ENCODE measurements at regions not wholly inside any gene's neighbourhood (a gene's known extent, or its start where the extent isn't known, plus 50 kb on each side); places are given as distances from the start of the nearest gene placed in this dataset.

DNA sequence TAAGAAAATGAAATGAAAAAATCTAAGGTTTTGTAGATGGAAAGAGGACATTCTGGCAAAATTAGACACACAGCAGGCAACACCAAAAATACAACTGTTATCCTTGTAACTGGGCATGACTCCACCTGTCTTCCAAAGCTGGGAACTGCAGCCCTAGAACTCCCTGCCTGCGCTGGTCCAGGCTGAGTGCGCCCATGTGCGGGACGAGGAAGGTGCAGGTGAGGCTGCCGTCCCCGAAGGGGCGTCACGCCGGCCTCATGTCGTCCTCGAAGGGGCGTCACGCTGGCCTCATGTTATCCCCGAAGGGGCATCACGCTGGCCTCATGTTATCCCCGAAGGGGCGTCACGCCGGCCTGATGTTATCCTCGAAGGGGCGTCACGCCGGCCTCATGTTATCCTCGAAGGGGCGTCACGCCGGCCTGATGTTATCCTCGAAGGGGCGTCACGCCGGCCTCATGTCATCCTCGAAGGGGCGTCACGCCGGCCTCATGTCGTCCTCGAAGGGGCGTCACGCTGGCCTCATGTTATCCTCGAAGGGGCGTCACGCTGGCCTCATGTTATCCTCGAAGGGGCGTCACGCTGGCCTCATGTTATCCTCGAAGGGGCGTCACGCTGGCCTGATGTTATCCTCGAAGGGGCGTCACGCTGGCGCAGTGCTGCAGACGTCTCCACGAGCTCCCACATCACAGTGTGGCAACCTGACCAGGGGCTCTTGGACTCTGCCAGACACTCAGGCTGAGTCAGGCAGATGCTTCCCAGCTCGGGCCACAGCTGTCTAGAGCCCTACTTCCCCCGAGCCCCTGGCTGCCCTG, 100.3 kb upstream of the SALL3 start:
- peak; percentile 14 for DNase-seq (ENCODE audit: low spot score)

DNA sequence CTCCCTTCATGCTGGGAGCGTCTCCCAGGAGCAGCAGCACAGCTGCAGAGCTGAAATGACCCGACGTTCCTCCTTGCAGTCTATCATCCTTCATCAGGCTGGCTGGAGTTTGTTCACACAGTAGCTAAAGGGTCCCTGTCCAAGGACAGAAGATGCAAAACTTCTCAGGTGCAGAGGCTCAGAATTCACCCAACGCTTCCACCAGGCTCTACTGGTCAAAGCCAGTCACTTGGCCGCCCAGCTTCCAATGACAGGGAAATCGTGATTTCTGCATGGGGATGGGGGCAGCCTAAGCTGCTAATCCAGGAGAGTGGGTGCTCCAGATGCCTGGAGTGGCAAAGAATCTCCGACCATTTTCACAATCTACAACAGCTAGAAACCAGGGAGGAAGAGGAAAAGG, 97.0 kb upstream of the SALL3 start:
- no peak for DNase-seq (ENCODE audit: low spot score)

DNA sequence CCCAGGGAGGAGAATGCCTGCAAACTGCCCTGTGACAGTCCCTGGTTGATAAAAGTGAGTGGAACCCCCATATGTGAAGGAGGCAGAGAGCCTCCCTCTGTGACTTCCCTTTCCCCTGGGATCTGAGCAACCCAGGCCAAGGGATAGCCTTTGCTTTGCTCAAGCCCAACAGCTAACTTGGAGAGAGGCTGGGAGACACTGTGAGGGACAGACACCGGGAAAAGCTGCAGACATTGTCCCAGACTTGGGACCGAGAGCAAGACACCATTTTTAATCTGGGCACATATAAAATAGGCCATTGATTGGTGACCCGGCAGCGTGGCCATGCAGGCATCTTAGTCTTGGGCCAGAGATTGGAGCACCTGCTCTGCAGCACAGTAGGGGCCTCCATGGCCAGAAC, 96.1 kb upstream of the SALL3 start:
- DNase-seq (ENCODE audit: low spot score), result no peak

DNA sequence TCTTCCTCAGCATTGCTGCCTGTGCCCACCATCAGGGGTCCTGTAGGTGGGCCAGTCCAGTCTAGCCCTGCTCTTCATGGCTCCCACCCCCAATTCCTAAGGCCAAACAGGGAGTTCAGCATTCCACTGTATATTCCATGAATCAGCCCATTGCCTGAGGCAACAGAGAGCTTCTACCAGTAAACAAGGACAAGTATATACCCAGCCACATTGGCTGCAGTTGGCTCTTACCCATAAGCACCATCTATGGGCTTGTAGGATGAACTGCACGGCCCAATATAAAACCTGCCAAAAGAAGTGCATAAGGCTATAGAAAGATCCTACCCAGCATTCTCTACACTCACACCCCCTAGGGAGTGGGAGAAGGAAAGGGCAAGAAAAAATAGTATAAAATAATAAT, 95.1 kb upstream of the SALL3 start:
- DNase-seq (ENCODE audit: low spot score), result peak; percentile 23

DNA sequence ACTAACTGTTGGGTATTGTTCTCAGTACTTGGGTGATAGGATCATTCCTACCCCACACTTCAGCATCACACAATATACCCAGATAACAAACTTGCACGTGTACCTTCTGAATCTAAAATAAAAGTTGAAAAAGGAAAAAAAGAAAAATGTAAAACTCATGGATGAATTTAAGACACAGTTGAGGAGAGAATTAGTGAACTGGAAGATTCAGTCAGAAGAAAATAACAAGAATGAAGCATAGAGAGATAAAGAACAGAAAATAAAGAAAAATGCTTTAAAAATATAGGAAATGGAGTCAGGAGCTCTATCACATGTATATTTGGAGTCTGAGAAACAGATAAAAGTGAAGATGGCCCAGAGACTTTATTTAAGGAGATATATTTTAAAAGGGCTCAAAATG, 90.4 kb upstream of the SALL3 start:
- DNase-seq (ENCODE audit: low spot score), result no peak

DNA sequence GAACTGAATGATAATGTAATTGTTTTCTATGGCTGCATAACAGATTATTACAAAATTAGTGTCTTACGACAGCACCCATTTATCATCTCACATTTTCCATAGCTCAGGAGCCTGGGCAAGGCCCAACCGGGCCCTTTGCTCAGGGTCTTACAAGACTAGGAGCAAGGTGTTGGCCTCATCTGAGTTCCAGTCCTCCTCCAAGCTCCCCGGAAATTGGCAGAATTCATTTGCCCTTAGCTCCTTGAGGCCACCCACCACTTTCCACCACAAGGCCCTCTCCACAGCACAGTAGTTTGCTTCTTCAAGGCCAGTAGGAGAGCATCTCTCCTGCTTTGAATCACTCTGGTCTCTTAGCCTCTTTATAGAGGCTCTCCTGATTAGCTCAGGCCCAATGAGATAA, 89.2 kb upstream of the SALL3 start:
- DNase-seq (ENCODE audit: low spot score), result no peak

DNA sequence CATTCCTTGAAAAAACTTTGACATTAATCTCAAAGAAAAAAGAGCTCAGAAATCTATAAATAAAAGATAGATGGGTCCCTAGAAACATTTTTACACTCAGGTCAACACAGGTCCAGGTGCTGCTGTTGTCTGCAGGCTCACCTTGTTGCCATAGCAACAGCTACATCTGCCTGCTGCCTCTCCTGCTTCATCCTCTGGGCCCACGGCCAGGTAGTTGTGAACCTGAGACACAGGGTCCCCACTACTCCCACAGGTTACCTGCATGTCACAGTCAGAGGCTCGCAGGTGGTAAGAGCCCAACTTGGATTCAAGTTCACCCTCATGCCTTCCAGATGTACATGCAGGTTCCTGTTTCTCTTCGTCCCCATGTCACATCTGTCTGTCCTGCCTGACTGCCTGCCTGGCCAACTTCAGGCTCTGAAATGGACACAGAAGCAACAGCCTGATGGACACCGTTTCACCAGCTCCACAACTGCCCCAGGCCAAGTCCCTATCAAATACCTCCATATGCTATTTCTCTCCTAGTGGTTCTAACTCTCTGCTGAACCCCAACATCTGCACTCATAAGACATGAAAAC, 88.3 kb upstream of the SALL3 start:
- DNase-seq (ENCODE audit: low spot score), result no peak

DNA sequence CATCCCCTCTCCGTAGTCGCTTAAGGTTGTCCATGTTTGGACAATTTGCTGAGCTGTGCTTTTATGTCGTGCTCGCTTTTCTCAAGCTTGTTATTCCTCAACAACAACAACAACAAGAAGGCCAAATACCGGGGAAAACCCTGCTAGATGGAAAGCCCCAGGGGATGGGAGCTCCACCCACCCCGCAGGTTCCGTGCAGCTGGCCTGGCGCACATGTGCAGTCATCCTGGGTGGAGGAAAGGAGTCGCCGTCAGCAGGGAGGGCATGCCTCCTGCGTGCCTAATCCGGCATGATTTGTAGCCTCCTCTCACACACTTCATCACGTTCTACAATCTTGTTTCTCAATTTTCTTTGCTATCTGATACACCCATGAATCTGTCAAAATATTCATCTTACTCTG, 87.4 kb upstream of the SALL3 start:
- no peak for DNase-seq (ENCODE audit: low spot score)

DNA sequence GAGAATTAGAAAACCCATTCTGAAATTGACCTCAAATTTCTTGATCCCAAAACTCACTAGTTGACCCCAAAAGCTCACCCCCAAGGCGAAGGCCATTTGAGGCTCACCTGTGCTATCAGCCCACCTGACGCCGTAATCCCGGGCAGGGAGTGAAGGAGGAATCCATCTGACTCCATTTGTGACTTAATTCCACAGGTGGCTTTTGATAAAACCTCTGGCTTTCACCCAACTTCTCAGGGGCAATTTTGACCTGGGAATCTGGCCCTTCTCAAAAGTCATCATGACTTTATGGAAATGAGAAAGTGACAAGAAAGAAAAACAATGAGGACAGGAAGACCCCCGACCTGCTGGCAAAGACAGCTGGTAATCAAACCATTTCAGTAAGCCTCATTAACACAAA, 86.9 kb upstream of the SALL3 start:
- DNase-seq (ENCODE audit: low spot score), result no peak

DNA sequence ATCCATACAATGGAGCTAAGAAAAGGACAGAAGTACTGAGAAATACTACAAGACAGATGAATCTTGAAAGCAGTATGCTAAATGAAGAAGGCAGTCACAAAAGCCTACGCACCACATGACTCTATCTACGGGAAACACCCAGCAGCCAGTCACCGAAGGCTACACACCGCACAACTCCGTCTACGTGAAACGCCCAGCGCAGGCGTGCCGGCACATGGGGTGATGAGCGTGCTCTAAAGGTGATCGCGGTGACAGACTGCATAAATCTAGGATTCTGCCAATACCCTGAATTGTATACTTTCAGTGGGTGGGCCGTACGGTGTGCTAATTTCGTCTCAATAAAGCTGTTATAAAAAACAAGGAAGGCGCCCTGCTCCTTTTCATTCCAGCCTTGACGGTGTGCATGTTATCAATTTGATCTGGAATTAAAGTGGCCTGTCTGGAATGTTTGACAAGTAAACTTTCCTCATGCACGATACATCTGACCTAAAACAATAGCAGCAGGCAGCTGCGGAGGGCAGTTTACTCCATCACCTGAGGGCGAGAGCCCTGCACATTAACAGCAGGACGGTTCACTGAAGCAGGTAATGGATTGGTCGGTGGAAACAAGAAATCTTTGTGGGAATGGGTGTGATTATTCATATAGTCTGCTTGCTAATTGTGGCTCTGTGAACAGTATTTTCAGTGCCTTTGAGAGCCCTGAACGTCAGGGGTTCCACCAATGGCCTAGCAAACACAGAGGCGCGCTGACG, 86.2 kb upstream of the SALL3 start:
- DNase-seq (ENCODE audit: low spot score), result no peak

DNA sequence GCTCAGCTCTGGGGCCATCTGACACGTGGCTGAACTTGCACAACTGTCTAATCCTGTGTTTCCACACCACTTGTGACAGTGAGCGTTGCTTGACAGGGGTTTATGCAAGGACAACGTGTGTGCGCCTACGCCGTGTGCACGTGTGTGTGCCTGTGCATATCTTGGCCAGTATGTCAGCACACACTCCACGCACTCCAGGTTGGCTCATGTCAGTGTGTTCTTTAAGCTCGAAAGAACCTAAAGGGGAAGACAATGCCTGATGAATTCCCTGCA, 85.6 kb upstream of the SALL3 start:
- DNase-seq (ENCODE audit: low spot score), result no peak

DNA sequence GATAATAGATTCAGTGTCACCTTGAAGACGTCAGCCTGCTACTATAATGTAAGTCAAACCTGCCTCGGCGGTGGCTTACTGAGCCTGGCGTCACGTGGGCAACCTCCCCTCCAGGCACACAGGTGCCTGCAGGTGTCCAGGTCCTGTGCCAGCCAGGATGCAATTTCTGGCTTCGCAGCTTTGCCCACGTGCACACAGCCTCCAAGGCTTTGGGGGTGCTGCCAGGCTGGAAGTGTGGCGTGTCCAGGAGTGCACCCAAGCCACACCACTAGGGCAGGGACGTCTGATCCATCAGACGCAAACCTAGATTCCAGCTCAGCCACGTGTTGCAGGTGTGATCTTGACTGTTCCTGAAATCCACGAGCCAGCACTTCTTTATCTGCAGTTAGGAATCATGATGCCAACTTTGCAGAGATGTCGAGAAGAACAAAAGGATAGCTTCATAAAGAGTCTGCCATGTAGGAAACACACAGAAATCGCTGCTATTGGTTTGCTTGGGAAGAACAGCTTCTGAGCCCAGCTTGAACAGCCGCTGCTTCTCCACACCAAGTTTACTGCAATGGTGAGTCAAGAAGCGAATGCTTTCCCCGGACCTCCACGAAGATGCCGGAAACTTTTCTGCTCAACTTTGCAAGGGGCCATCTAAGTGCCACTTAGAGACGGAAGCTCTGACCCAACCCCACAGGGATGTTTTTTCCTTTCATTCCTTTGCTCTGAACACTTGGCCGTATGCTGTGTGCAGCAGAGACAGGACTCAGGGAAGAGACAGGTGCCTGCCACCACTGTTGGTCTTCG, 84.2 kb upstream of the SALL3 start:
- DNase-seq (ENCODE audit: low spot score), result no peak

DNA sequence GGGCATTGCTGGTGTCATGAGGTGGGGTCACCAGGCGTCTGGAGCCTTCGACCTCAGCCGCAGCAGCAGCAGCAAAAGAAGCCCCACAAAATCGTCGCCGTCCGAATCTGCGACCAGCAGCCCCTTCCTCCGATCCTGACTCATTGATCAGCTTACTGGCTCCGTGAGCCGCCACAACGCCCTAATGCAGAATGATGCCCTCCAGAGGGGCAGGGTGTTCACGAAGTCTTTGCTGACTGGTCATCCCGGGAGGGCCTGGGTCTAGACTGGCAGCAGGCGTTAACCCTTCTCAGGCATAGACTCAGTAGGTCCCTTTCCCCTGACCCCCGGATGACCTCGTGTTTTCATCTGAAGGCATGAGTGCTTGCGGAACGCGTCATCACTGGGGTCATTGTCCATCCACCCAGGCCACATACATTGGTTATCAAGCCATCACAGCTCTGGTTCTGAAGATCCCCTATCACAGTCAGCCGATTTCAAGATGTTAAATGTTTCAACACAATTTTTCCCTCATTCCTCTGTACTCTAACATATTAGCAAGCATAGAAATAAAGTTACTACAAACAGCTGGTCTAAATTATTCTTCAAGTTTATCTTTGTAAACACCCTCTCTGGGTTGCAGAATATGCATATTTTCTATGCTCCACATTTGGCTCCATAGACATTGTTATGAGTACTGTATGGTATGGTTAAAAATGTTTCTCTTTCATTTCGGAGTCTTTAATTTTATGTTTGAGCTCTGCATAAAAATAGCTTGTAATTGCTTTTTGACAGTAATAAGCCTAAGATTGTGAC, 83.3 kb upstream of the SALL3 start:
- no peak for DNase-seq (ENCODE audit: low spot score)

DNA sequence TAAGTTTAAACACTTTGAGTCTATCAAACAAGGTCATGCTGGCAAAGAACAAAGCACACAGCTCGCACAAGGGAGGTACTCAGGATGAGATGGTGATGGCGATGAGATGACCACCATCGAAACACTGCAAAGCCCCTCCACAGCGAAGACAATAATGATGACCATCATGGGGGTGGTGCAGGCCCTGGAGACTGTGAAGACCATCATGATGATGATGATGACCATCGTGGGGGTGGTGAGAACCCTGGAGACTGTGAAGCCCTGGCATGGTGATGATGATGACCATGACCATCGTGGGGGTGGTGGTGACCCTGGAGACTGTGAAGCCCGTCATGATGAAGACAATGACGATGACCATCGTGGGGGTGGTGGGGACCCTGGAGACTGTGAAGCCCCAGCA, 81.6 kb upstream of the SALL3 start:
- DNase-seq (ENCODE audit: low spot score), result no peak

DNA sequence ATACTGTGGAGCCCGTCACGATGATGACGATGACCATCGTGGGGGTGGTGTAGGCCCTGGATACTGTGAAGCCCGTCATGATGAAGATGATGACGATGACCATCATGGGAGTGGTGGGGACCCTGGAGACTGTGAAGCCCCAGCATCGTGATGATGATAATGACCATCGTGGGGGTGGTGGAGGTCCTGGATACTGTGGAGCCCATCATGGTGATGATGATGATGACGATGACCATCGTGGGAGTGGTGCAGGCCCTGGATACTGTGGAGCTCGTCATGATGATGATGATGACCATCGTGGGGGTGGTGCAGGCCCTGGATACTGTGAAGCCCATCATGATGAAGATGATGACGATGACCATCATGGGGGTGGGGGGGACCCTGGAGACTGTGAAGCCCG, 81.0 kb upstream of the SALL3 start:
- DNase-seq (ENCODE audit: low spot score), result no peak

DNA sequence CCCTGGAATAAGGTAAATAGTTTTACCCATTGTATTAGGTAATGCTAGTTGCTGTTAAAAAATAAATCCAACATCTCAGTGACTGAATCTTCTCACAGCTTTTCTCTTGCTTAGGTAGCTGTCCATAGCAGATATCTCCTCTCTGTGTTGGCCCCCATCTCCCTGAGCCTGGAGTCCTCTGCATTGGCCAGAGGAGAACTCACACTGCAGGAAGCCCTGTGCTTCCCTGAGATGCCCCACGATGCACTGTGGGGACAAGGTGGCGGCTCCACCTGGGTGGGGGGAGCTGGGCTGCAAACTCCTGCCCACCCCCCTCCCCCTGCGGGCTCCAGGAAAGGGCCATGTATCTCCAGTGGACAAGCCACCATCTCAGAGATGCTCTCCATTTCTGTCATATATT, 80.4 kb upstream of the SALL3 start:
- DNase-seq (ENCODE audit: low spot score), result no peak

DNA sequence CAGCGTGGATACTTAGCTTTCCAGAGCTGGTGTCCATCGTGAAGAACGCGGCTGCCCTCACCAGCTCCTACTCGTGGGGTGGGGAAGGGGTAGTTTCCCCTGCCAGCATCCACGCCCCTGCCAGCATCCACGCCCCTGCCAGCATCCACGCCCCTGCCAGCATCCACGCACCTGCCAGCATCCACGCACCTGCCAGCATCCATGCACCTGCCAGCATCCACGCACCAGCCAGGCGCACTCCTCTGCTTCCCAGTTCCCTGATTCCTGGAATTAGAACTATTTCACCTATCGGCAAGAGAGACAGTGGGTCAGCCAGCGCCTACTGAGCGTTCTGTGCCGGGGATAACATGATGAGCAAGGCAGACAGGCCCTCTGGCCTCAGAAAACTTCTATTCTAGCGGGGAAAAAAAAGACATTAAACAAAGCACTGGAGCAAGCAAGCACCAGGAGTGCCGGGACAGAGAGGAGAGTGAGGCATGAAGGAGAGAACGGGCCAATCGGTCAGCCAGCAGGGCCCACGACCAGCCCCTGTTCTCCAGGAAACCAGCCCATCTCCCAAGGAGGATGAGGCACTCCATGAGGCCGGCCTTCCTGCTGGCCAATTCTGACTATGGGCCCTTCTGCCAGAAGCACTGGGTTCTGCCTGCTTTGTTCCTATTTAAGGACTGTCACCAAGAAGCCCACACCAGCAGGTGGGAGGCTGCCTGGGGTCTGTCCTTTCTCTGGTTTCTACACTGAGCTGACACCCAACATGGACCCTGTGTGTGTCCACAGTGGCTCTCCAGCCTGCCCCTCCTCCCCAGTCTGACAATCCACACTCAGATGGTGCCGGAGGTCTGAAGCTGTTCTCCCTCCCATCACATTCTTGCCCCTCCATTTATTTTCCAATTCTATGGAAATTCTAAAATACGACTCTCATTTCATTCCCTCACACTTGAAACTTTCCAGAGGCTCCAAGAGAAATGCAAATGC, 78.4 kb upstream of the SALL3 start:
- no peak for DNase-seq (ENCODE audit: low spot score)

DNA sequence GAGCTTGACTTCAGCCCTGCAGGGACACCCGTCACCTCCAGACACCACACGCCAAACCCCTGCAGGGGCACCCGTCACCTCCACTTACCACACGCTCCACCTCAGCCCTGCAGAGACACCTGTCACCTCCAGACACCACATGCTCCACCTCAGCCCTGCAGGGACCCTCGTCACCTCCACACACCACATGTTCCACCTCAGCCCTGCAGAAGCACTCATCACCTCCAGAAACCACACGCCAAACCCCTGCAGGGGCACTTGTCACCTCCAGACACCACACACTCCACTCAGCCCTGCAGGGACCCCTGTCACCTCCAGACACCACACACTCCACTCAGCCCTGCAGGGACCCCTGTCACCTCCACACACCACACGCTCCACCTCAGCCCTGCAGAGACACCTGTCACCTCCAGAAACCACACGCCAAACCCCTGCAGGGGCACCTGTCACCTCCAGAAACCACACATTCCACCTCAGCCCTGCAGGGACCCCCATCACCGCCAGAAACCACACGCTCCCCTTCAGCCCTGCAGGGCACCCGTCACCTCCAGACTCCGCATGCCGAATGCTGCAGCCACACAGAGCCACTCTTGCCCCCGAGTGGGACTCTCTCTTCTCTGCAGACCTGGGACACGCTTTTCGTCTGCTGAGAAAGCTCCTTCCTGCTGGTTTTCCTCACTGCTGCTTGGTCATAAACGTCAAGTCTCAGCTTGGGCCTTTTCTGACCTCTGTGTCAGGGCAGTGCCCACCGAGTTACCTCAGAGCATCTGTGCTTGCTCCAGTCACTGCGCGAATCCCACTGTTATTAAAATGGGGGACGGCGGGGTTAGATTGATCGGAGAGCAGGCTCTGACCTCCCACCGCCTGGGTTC, 77.5 kb upstream of the SALL3 start:
- DNase-seq (ENCODE audit: low spot score), result no peak

DNA sequence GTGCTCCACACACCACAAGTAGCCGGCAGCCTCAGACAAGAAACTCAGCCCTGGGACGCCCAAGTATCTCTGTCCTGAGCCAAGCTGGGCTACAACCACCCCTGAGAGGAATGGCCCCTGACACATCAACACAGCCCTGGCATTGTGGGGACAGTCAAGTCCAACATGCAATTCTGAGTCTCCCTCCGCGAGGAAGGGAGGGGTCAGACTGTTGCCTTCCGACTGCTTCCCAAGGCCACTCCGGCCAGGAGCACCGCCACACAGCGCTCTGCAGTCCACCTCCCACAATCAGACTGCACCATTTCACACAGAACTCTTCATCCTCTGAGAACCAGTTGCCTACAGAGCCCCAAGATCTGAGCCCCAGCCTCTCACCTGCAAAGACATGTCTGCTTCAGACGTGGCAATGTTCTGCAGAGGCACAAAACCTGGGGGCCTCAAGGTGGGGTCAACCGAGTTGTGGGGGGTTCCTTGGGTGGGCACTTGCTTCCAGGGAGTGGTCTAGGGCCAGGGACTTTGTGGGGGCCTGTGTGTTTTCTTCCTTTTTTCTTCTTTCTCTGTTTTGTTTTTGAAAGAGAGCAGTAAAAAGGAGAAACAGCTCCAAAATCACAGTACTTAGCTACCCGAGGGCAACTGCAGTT, 76.7 kb upstream of the SALL3 start:
- DNase-seq (ENCODE audit: low spot score), result no peak
